Progenitor cell of endocrine pancreas (in vitro differentiated cells): ENCODE measurements at regions not wholly inside any gene's neighbourhood (a gene's known extent, or its start where the extent isn't known, plus 50 kb on each side); places are given as distances from the start of the nearest gene placed in this dataset.

ENCODE experiments used
- DNase-seq: peaks from one replicate; pipeline ENCODE4 v3.0.0; 2021; ENCODE audit warnings: low spot score; ENCODE audit not compliant: unreplicated experiment
- H3K27ac Mint-ChIP-seq: 2 replicates; pipeline ENCODE4 v1.8.0; 2021; ENCODE audit warnings: mild to moderate bottlenecking, moderate library complexity, mixed read lengths
- H3K27me3 Mint-ChIP-seq: 2 replicates; pipeline ENCODE4 v1.8.0; 2021; ENCODE audit warnings: mixed read lengths
- H3K36me3 Mint-ChIP-seq: 2 replicates; pipeline ENCODE4 v1.8.0; 2022; ENCODE audit warnings: mixed read lengths; ENCODE audit not compliant: insufficient read depth
- H3K4me1 Mint-ChIP-seq: 2 replicates; pipeline ENCODE4 v1.8.0; 2021; ENCODE audit warnings: low read depth, mixed read lengths
- H3K4me3 Mint-ChIP-seq: 2 replicates; pipeline ENCODE4 v1.8.0; 2021; ENCODE audit warnings: low read depth, mild to moderate bottlenecking, moderate library complexity, mixed read lengths
- H3K9me3 Mint-ChIP-seq: 2 replicates; pipeline ENCODE4 v1.8.0; 2021; ENCODE audit warnings: low read depth, mixed read lengths
- TF ChIP-seq, protein P1 (sequence below): fragments of 200-600 bp; sonication (generic); IDR thresholded peaks from one replicate; pipeline ENCODE4 v1.5.0; 2021; ENCODE audit warnings: antibody characterized with exemption, mild to moderate bottlenecking; ENCODE audit not compliant: unreplicated experiment

DNA sequence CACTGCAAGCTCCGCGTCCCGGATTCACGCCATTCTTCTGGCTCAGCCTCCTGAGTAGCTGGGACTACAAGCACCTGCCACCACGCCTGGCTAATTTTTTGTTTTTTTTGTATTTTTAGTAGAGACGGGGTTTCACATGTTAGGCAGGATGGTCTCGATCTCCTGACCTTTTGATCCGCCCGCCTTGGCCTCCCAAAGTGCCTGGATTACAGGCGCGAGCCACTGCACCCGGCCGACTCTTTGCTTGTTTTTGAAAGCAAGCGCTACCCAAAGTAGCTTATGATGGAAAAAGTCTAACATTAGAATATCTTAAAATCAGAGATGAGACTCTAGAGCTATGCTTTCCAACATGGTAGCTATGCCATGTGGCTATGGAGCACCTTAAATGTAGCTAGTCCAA, 585.5 kb upstream of the ITGA1 start:
- TF ChIP-seq, protein P1, sequence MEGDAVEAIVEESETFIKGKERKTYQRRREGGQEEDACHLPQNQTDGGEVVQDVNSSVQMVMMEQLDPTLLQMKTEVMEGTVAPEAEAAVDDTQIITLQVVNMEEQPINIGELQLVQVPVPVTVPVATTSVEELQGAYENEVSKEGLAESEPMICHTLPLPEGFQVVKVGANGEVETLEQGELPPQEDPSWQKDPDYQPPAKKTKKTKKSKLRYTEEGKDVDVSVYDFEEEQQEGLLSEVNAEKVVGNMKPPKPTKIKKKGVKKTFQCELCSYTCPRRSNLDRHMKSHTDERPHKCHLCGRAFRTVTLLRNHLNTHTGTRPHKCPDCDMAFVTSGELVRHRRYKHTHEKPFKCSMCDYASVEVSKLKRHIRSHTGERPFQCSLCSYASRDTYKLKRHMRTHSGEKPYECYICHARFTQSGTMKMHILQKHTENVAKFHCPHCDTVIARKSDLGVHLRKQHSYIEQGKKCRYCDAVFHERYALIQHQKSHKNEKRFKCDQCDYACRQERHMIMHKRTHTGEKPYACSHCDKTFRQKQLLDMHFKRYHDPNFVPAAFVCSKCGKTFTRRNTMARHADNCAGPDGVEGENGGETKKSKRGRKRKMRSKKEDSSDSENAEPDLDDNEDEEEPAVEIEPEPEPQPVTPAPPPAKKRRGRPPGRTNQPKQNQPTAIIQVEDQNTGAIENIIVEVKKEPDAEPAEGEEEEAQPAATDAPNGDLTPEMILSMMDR = no peak
- Mint-ChIP-seq H3K27me3 (no peaks in the 10 kb centered on the region), H3K36me3 (no peaks in the 10 kb centered on the region), H3K4me1 (no peaks in the 10 kb centered on the region), H3K27ac (no peak overlapping the region), H3K4me3 (no peak overlapping the region), H3K9me3 (no peaks in the 10 kb centered on the region)
- no peak for DNase-seq

DNA sequence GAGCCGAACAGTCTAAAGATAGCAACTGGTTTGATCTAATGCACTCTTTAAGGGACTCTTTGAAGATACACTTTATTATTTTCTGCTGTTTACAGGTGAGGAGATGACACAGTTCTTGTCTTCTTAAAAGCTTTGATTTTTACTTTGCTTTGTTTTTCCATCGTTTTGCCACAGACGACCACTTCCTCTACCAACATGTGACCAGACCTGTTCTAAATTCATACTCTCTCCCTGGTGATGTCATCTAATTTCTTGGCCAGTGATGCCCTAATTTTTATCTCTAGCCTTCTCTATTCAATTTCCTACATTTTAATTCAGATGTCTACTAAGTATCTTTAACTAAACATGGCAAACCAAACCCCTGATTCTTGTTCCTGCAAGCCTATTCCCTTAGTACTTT, 583.4 kb upstream of the ITGA1 start:
- H3K4me1 Mint-ChIP-seq = no peaks in the 10 kb centered on the region
- no peaks in the 10 kb centered on the region for H3K36me3 Mint-ChIP-seq
- no peaks in the 10 kb centered on the region for H3K9me3 Mint-ChIP-seq
- H3K4me3 Mint-ChIP-seq = no peak overlapping the region
- DNase-seq = no peak
- H3K27me3 Mint-ChIP-seq = no peaks in the 10 kb centered on the region
- TF ChIP-seq, protein P1 = no peak
- H3K27ac Mint-ChIP-seq = no peak overlapping the region
